ENCODE measurements at regions not wholly inside any gene's neighbourhood (a gene's known extent, or its start where the extent isn't known, plus 50 kb on each side); places are given as distances from the start of the nearest gene placed in this dataset.

GRCh38 chr18:30088238-30089015 lies 954.1 kb downstream of the DSC3 start (continued):
- no peak for TF ChIP-seq HDAC6 (IDR thresholded peaks at IDR 0.05; ENCODE audit: low read depth, low read length)
- no peak for TF ChIP-seq MAFK (IDR thresholded peaks at IDR 0.05; ENCODE audit: low read depth, low read length)
- no peak for TF ChIP-seq E2F6 (IDR thresholded peaks at IDR 0.05)
- TF ChIP-seq TBP (IDR thresholded peaks at IDR 0.05; ENCODE audit: low read depth, low read length): no peak
- TF ChIP-seq RAD21 (IDR thresholded peaks at IDR 0.05 in 1 of 2, conservative IDR thresholded peaks at IDR 0.05 in 1 of 2; ENCODE audit: low read depth in 2 of 2, low read length in 2 of 2): no peak
- TF ChIP-seq ATF3 (IDR thresholded peaks at IDR 0.05; ENCODE audit: insufficient read depth, low read depth, low read length): no peak
- no peak for TF ChIP-seq TAF1 (IDR thresholded peaks at IDR 0.05; ENCODE audit: low read depth, low read length)
- no peak for TF ChIP-seq NANOG (IDR thresholded peaks at IDR 0.05; ENCODE audit: insufficient read depth, low read depth, low read length, poor library complexity, severe bottlenecking)
